Left lung (tissue), 4 donors: ENCODE measurements at regions not wholly inside any gene's neighbourhood (a gene's known extent, or its start where the extent isn't known, plus 50 kb on each side); places are given as distances from the start of the nearest gene placed in this dataset.
A peak's percentile ranks its signal among the peaks of the same experiment; 100 is the strongest.

Experiments
- ATAC-seq: fragments of 200-7000 bp; cut with Tn5 transposase; one replicate; pipeline ENCODE4 v1.9.1; 2020; ENCODE audit warnings: moderate library complexity
- DNase-seq, 4 donors: peaks; one replicate each; pipeline ENCODE4 v3.0.0-alpha.2; 2013 to 2020
- H3K27ac ChIP-seq, 2 donors: fragments of 200-600 bp; sonication (generic) in 1 of 2; one replicate each; pipeline versions ENCODE4 v1.5.0 to v1.8.0; 2020 to 2021
- H3K27me3 ChIP-seq, 2 donors: fragments of 200-600 bp; sonication (generic) in 1 of 2; one replicate each; pipeline versions ENCODE4 v1.5.0 to v1.8.0; 2020 to 2021
- H3K36me3 ChIP-seq, 2 donors: fragments of 200-600 bp; sonication (generic) in 1 of 2; one replicate each; pipeline versions ENCODE4 v1.5.0 to v1.8.0; 2020 to 2021
- H3K4me1 ChIP-seq, 2 donors: fragments of 200-600 bp; one replicate each; pipeline ENCODE4 v1.8.0; 2021
- H3K4me3 ChIP-seq, 2 donors: fragments of 200-600 bp; sonication (generic) in 1 of 2; one replicate each; pipeline versions ENCODE4 v1.5.0 to v1.8.0; 2020 to 2021; ENCODE audit warnings: mild to moderate bottlenecking in 1 of 2
- H3K9me3 ChIP-seq, 2 donors: fragments of 200-600 bp; sonication (generic) in 1 of 2; one replicate each; pipeline versions ENCODE4 v1.5.0 to v1.8.0; 2020 to 2021
- CTCF ChIP-seq, 2 donors: fragments of 200-600 bp; sonication (generic) in 1 of 2; IDR thresholded peaks; one replicate each; pipeline versions ENCODE4 v1.5.0 to v1.8.0; 2021; ENCODE audit warnings: antibody characterized with exemption in 2 of 2
- intact Hi-C, 2 donors: fragments of 100-400 bp; cut with DNase I; formaldehyde crosslinking; loops; one replicate each; pipeline versions ENCODE4 v1.11.2 to v1.14.2; 2022
- donor health status: DM: no; HTN: yes; CAD: no.
- donor health status: DM: no; HTN: no; CAD: no.

DNA sequence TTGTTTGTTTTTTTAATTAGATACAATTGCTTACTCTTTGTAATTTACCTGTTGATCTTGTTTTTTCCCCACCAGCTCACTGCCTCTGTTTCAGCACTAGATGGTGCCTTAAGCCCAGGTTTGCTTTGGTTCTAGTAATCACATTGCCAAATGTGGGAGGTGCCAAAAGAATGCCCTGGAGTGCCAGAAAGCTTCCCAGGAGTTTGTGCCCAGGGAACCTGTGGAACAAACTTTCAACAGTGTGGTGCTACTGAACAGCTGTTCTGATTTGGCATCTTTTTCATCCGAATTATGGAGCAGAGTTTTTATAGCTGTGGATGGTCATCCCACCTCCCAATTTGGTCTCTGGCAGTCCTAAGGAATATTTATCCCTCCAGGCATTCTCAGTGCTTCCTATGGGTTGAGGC, 1000.7 kb downstream of the STIM2 start:
- H3K4me1 ChIP-seq, result no peaks in the 10 kb centered on the region
- intact Hi-C loops, result no loop called here
- peak; percentile 94 for ATAC-seq
- H3K9me3 ChIP-seq, result no peaks in the 10 kb centered on the region
- peak in 1 of 2 donors; percentile 53 for TF ChIP-seq CTCF (IDR thresholded peaks at IDR 0.05)
- no peaks in the 10 kb centered on the region for H3K27me3 ChIP-seq
- no peak overlapping the region for H3K4me3 ChIP-seq
- H3K27ac ChIP-seq, result no peak overlapping the region
- peak in 1 of 4 donors; percentile 7 for DNase-seq
- H3K36me3 ChIP-seq, result no peaks in the 10 kb centered on the region

DNA sequence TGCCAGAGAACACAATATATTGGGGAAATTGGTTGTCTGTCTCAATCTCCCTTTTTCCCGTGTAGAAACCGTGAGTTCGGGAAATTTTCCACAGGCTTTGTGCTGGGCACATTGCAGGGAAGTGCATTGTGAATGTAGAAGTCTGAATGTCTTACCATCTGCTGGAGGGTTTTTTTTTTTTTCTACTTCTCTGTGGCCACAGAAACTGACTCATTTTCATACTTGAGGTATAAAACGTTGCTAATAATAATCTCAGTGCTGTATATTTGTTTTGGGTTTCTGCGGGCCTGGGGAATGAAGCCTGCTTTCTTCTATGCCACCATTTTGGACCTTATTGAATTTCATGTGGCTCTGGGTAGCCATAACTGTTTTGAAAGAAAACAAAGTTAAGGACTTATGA, 1001.2 kb downstream of the STIM2 start:
- Histone ChIP-seq H3K9me3 (no peaks in the 10 kb centered on the region), H3K27me3 (no peaks in the 10 kb centered on the region), H3K4me1 (no peaks in the 10 kb centered on the region), H3K4me3 (no peak overlapping the region), H3K27ac (no peak overlapping the region), H3K36me3 (no peaks in the 10 kb centered on the region)
- TF ChIP-seq CTCF (IDR thresholded peaks at IDR 0.05), result no peak
- ATAC-seq (no peak), DNase-seq (no peak)
- intact Hi-C loops, result no loop called here

GRCh38 chr4:27873596-27873995, 1013.0 kb downstream of the STIM2 start:
- intact Hi-C loops, result no loop called here
- H3K27ac ChIP-seq, result no peak overlapping the region
- H3K27me3 ChIP-seq, result no peaks in the 10 kb centered on the region
- H3K4me3 ChIP-seq, result no peak overlapping the region
- ATAC-seq (no peak), DNase-seq (no peak)
- H3K9me3 ChIP-seq, result no peaks in the 10 kb centered on the region
- no peak for TF ChIP-seq CTCF (IDR thresholded peaks at IDR 0.05)
- H3K4me1 ChIP-seq, result no peaks in the 10 kb centered on the region
- H3K36me3 ChIP-seq, result no peaks in the 10 kb centered on the region

DNA sequence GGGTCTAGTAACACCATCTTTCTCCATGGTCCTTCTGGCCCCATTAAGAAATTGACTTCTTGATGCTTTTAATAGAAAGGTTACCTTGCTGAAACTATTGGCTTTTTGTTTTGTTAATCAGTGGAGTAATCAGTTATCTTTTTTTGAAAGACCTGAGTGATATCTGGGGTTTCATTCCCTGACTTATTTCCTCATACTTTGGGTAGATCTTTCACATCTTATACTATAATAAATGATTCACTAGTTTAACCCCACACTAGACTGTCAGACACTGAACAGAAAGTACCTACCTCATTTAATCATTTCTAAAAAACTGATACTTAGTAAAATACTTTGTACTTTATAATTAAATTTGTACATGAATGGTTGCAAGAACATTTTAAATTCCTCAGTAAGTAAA, 1021.1 kb downstream of the STIM2 start:
- no peak for DNase-seq
- no peak for TF ChIP-seq CTCF (IDR thresholded peaks at IDR 0.05)
- no peaks in the 10 kb centered on the region for H3K9me3 ChIP-seq
- H3K36me3 ChIP-seq, result no peaks in the 10 kb centered on the region
- H3K27ac ChIP-seq, result no peak overlapping the region
- no peaks in the 10 kb centered on the region for H3K4me1 ChIP-seq
- no peak overlapping the region for H3K4me3 ChIP-seq
- ATAC-seq, result no peak
- intact Hi-C loops, result no loop called here
- no peaks in the 10 kb centered on the region for H3K27me3 ChIP-seq

DNA sequence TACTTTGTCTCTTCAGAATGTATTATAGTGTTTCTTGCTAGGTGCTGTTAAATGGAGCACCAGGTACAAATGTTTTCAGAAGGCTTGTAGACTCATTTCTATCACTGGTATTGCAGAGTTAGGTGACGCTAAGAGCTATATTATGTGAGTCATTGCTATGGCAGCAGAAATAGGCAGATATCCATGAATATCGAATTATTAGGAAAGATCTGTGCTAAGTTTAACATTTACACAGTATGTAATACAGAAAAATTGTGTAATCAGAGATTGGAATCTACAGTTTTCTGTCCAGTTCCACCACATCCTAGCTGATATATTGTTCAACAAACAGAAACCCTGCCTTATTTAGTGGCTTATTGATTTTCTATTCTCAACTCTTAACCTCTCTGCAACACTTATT, 1025.5 kb downstream of the STIM2 start:
- TF ChIP-seq CTCF (IDR thresholded peaks at IDR 0.05), result no peak
- no peaks in the 10 kb centered on the region for H3K4me1 ChIP-seq
- H3K36me3 ChIP-seq, result no peaks in the 10 kb centered on the region
- no peak overlapping the region for H3K27ac ChIP-seq
- H3K4me3 ChIP-seq, result no peak overlapping the region
- DNase-seq (no peak), ATAC-seq (no peak)
- no peaks in the 10 kb centered on the region for H3K9me3 ChIP-seq
- intact Hi-C loops, result no loop called here
- no peaks in the 10 kb centered on the region for H3K27me3 ChIP-seq
